ENCODE measurements at regions not wholly inside any gene's neighbourhood (a gene's known extent, or its start where the extent isn't known, plus 50 kb on each side); places are given as distances from the start of the nearest gene placed in this dataset.

DNA sequence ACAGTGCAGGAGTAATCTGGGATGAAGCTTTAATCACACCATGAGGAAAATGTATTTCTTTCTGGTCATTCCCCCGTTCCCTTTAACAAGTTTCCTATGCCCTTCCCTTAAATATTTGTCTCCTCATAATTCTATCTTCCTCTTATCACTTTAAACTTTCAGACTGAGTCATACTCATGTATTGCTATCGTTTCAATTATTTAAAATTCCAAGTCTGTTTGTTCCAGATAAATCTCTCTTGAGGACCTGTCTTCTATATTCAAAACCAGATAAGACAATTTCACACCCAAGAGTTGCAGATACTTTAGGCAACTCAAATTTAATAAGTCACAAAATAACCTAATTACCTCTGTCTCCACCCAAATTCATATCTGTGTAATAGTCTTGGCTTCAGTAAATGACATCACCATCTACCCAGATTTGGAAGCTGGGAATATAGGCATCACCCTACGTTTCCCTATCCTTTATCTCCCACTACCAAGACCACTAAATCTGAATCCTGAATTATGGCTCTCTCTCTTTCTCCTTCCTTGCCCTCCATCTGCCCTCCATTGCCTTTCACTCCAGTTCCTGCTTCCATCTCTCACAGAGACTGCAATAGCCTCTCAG, 220.1 kb downstream of the PYDC2 start:
- no peak for TF ChIP-seq POLR2A (IDR thresholded peaks at IDR 0.05)
- TF ChIP-seq, protein P1, sequence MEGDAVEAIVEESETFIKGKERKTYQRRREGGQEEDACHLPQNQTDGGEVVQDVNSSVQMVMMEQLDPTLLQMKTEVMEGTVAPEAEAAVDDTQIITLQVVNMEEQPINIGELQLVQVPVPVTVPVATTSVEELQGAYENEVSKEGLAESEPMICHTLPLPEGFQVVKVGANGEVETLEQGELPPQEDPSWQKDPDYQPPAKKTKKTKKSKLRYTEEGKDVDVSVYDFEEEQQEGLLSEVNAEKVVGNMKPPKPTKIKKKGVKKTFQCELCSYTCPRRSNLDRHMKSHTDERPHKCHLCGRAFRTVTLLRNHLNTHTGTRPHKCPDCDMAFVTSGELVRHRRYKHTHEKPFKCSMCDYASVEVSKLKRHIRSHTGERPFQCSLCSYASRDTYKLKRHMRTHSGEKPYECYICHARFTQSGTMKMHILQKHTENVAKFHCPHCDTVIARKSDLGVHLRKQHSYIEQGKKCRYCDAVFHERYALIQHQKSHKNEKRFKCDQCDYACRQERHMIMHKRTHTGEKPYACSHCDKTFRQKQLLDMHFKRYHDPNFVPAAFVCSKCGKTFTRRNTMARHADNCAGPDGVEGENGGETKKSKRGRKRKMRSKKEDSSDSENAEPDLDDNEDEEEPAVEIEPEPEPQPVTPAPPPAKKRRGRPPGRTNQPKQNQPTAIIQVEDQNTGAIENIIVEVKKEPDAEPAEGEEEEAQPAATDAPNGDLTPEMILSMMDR (IDR thresholded peaks at IDR 0.05): no peak
- TF ChIP-seq POLR2AphosphoS5 (IDR thresholded peaks at IDR 0.05): no peak

All from stomach (tissue), 4 donors.